AG09319 (cell line): ENCODE measurements at regions not wholly inside any gene's neighbourhood (a gene's known extent, or its start where the extent isn't known, plus 50 kb on each side); places are given as distances from the start of the nearest gene placed in this dataset.
A peak's percentile ranks its signal among the peaks of the same experiment; 100 is the strongest.

Experiments used
- DNase-seq: peaks from one replicate; pipeline ENCODE4 v3.0.0-alpha.2; 2010; ENCODE audit warnings: low read depth; ENCODE audit errors: extremely low read depth
- TF ChIP-seq, protein P1 (sequence below): IDR thresholded peaks from 2 replicates; pipeline ENCODE4 v1.5.1; 2011; ENCODE audit warnings: low read depth, mild to moderate bottlenecking, inconsistent platforms, low read length, moderate library complexity

DNA sequence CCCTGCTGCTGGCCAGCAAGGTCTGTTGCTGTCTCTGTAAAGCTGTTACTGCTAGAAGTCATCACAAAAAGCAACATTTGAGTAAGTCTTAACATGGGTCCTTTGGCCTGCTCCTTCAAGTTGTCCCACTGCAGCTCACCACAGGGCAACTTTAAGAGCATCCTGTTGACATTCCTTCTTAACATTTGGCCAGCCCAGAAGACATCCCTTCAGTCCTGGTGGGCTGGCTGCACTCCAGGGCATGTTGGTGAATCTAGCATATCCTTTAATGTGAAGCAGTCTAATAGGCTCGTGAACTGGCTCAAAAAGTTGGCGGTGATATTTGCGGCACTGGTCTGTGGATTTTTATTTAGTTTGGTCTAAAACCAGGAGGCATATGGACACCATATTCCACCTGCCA lies 92.2 kb upstream of the MAML3 start:
- TF ChIP-seq, protein P1, sequence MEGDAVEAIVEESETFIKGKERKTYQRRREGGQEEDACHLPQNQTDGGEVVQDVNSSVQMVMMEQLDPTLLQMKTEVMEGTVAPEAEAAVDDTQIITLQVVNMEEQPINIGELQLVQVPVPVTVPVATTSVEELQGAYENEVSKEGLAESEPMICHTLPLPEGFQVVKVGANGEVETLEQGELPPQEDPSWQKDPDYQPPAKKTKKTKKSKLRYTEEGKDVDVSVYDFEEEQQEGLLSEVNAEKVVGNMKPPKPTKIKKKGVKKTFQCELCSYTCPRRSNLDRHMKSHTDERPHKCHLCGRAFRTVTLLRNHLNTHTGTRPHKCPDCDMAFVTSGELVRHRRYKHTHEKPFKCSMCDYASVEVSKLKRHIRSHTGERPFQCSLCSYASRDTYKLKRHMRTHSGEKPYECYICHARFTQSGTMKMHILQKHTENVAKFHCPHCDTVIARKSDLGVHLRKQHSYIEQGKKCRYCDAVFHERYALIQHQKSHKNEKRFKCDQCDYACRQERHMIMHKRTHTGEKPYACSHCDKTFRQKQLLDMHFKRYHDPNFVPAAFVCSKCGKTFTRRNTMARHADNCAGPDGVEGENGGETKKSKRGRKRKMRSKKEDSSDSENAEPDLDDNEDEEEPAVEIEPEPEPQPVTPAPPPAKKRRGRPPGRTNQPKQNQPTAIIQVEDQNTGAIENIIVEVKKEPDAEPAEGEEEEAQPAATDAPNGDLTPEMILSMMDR = no peak
- no peak for DNase-seq

DNA sequence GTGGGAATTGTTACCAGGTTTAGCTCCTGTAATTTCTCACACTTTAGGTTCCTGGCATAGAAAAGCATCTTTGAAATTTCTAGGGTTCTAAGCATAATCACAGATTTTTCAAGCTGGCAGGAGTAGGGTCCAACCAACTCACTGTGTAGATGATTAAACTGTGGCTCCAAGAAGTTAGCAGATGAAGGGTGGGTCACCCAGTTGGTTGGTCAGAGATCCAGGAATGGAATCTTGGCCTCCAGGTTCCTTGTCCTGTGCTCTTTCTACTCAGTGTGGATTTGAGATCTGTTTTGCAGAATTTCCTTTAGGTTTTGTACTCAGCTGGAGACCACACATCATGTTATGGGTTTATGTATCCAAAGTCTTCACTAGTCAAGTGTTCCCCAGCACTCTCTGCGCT lies 90.3 kb upstream of the MAML3 start:
- DNase-seq = no peak
- TF ChIP-seq, protein P1 = no peak

DNA sequence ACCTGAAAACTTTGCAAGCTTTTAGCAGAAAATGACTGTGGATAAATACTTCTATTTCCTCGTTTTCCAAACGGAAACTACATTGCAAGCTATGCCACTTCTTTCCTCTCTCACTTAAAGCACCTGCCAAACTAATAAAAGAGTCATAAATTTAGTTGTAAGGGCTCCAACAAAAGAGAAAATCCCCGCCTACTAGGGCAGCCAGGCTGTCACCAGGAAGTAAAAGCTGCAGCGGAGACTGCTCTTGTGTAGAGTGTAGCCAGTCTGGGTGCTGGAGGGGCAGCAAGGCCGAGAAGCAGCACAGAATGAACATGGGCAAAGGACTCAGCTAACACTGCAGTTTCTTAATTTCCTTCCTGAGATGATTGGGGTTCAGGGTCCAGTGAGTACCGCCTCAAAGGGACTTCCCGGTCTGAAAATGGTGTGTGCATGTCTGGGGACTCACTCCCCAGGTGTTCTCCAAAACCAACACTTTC lies 89.3 kb upstream of the MAML3 start:
- TF ChIP-seq, protein P1 = no peak
- DNase-seq = no peak

DNA sequence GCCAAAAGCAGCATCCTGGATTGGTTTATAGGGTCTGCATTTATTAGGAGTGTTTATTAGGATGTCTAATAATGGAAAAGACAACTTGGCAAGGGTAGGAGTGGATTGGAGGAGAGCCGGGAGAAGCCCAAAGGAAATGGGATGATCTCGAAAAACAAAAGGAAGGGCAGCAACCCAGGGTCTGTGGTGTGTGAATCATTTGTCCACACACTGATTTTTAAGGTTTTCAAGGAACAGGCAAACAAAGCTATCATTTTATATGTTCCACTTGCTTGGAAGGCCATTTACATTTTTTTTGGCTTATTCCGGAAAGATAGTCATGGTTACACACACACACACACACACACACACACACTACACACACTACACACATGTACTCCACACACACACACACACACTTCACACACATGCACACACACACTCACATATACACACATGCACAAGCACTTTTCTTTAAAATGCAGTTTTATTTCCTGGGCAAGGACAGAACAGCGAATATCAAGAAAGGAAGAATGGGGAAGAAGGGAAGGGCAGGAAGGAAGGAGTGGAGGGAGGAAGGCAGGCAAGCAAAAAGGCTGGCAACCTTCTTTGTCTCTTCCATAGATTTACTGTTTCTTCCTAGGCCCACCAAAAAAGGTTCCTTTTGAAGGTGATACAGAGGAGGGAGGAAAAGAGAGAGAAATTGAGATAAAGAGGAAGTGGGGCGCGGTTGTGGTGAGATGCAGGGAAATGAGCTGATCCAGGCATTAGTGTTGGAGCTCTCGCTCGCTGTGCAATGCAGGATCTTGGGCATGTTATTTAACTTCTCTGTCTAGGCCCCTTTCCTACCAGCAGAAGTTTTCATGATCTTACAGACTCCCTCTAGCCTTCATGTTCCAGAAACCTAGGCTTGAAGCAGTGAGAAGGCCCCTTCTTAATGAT lies 88.6 kb upstream of the MAML3 start:
- TF ChIP-seq, protein P1 = no peak
- DNase-seq = no peak

DNA sequence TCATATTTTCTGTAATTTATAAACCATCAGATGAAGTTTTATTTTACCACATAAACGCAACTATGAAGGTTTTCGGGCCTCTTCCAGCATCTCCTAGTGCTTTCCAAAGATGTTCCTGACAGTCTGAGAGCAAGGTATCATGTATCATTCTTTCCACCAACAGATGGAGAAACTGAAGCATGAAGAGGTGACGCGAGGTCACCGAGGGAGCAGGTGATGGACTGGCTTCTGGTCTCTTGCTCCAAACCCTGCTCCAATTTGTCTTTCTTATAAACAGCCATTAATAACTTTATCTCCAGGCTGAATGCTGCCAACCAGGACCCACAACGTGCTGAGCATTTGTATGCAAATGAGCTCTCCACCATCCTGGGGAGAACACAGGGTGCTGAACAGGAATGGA lies 86.3 kb upstream of the MAML3 start:
- TF ChIP-seq, protein P1 = no peak
- DNase-seq = no peak

DNA sequence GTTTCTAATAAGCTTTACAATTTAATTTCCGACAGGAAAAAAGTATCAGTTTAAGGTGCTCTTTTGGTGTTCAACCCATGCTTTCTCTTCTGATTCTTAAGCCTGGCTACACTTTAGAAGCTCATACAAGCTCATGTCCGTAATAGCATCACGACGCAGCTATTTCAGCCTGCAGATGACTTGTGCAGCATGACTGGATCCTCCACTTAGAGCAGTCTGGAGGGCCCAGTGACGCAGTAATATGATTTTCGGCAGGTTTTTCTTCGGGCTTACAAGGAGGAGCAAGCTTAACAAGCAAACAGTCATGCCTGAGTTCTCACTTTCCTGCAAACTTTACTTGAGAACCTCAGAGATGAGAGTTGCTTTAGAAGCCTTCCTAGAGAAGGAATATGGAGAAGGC lies 85.3 kb upstream of the MAML3 start:
- no peak for DNase-seq
- TF ChIP-seq, protein P1 = no peak

DNA sequence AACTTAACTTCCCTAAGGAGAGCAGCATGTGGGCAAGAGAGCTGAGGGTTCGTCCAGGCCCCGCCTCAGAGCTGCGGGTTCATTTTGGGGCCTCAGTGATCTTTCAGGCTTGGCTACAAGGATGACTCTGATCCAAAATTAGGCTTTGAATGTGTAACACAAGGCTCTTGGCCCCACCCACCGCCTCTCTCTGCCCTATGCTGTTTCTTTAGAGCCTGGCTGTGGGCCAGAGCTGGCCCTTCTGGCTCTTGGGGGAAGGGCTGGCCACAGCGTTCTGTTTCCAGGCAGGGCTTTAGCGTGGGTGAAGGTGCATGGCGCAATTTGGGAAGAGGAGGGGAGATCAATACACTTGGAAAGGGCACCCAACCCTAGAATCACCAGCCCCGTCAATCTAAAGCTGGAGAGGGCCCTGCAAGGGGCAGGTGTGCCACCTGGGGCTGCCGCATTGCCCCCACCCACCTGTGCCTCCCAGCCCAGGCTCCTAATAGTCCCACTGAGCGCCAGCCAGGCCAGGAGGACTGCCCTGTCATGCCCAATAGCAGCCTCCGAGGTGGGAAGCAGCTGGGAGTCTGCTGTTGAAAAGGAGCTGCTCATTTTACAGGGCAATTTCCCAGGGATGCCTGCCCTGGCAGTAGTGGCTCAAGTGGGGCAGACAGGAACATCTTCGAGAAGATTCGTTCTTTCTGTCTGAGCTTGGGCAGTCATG lies 84.5 kb upstream of the MAML3 start:
- DNase-seq = peak; percentile 88
- TF ChIP-seq, protein P1 = no peak
